ENCODE measurements at regions not wholly inside any gene's neighbourhood (a gene's known extent, or its start where the extent isn't known, plus 50 kb on each side); places are given as distances from the start of the nearest gene placed in this dataset.

- no peak for TF ChIP-seq CTCF (conservative IDR thresholded peaks at IDR 0.05)
- H3K27ac ChIP-seq, result no peak overlapping the region
Measured at GRCh38 chrX:107565931-107566603, 62.2 kb upstream of the PRPS1 start.

GRCh38 chrX:107566604-107567262, 61.6 kb upstream of the PRPS1 start:
- no peak overlapping the region for H3K27ac ChIP-seq

GRCh38 chrX:107567370-107567769, 60.9 kb upstream of the PRPS1 start:
- TF ChIP-seq CTCF (conservative IDR thresholded peaks at IDR 0.05), result no peak
- H3K27ac ChIP-seq, result no peak overlapping the region

More at GRCh38 chrX:107566604-107567262, 61.6 kb upstream of the PRPS1 start:
- no peak for TF ChIP-seq CTCF (conservative IDR thresholded peaks at IDR 0.05)

GRCh38 chrX:107571296-107571998, 56.9 kb upstream of the PRPS1 start:
- H3K27ac ChIP-seq, result no peak overlapping the region
- TF ChIP-seq CTCF (conservative IDR thresholded peaks at IDR 0.05), result no peak

- no peak overlapping the region for H3K27ac ChIP-seq
- TF ChIP-seq CTCF (conservative IDR thresholded peaks at IDR 0.05), result no peak
Measured at GRCh38 chrX:107573016-107573415, 55.3 kb upstream of the PRPS1 start.

- no peak overlapping the region for H3K27ac ChIP-seq
- no peak for TF ChIP-seq CTCF (conservative IDR thresholded peaks at IDR 0.05)
Measured at GRCh38 chrX:107574054-107574683, 54.1 kb upstream of the PRPS1 start.

- no peak for TF ChIP-seq CTCF (conservative IDR thresholded peaks at IDR 0.05)
- no peak overlapping the region for H3K27ac ChIP-seq
Measured at GRCh38 chrX:107574711-107575110, 53.6 kb upstream of the PRPS1 start.
